HG03439 (cell line): ENCODE measurements at regions not wholly inside any gene's neighbourhood (a gene's known extent, or its start where the extent isn't known, plus 50 kb on each side); places are given as distances from the start of the nearest gene placed in this dataset.

Experiments used
- ATAC-seq: cut with Tn5 transposase; IDR thresholded peaks from one replicate; pipeline ENCODE4 v1.9.1; 2021; ENCODE audit warnings: mild to moderate bottlenecking, moderate library complexity; ENCODE audit not compliant: unreplicated experiment

- ATAC-seq = no peak
Measured at GRCh38 chr14:61139006-61139599, 142.0 kb downstream of the TMEM30B start.

- ATAC-seq = no peak
Measured at GRCh38 chr14:61132894-61133293, 148.2 kb downstream of the TMEM30B start.

- ATAC-seq = no peak
Measured at GRCh38 chr14:61132336-61132735, 148.8 kb downstream of the TMEM30B start.

GRCh38 chr14:61130512-61131260 is 149.6 kb downstream of the SLC38A6 start:
- ATAC-seq = no peak

GRCh38 chr14:61129168-61129745 is 148.2 kb downstream of the SLC38A6 start:
- no peak for ATAC-seq

- no peak for ATAC-seq
Measured at GRCh38 chr14:61128382-61129167, 147.5 kb downstream of the SLC38A6 start.

- ATAC-seq = no peak
Measured at GRCh38 chr14:61126603-61127498, 145.8 kb downstream of the SLC38A6 start.

- ATAC-seq = no peak
Measured at GRCh38 chr14:61125867-61126572, 145.0 kb downstream of the SLC38A6 start.

- ATAC-seq = no peak
Measured at GRCh38 chr14:61125041-61125866, 144.2 kb downstream of the SLC38A6 start.

- ATAC-seq = no peak
Measured at GRCh38 chr14:61122862-61123261, 141.8 kb downstream of the SLC38A6 start.

GRCh38 chr14:61121355-61121787 is 140.3 kb downstream of the SLC38A6 start:
- ATAC-seq = no peak

GRCh38 chr14:61120576-61120975 is 139.5 kb downstream of the SLC38A6 start:
- no peak for ATAC-seq

GRCh38 chr14:61119006-61119405 is 138.0 kb downstream of the SLC38A6 start:
- ATAC-seq = no peak

- no peak for ATAC-seq
Measured at GRCh38 chr14:61116369-61116768, 135.3 kb downstream of the SLC38A6 start.

GRCh38 chr14:61113561-61114225 is 132.6 kb downstream of the SLC38A6 start:
- no peak for ATAC-seq

- ATAC-seq = no peak
Measured at GRCh38 chr14:61112506-61112905, 131.5 kb downstream of the SLC38A6 start.

GRCh38 chr14:61111731-61112130 is 130.7 kb downstream of the SLC38A6 start:
- ATAC-seq = no peak

GRCh38 chr14:61111209-61111665 is 130.2 kb downstream of the SLC38A6 start:
- no peak for ATAC-seq
